Renal pelvis (tissue), 1 donor: ENCODE measurements at regions not wholly inside any gene's neighbourhood (a gene's known extent, or its start where the extent isn't known, plus 50 kb on each side); places are given as distances from the start of the nearest gene placed in this dataset.
"Not testable (repeated sequence)": the region's sequence is repeated elsewhere in the genome, so short reads cannot be mapped to it uniquely, and the experiment has no call there.

Experiments
- DNase-seq: peaks from one replicate; pipeline ENCODE4 v3.0.0-alpha.2; 2013

- DNase-seq: no peak
Measured at GRCh38 chr4:167939863-167940616, 152.3 kb upstream of the ANXA10 start.

- no peak for DNase-seq
Measured at GRCh38 chr4:167943872-167944505, 148.3 kb upstream of the ANXA10 start.

GRCh38 chr4:167944721-167945120 is 147.6 kb upstream of the ANXA10 start:
- DNase-seq: no peak

- no peak for DNase-seq
Measured at GRCh38 chr4:167955006-167955405, 137.3 kb upstream of the ANXA10 start.

- DNase-seq: no peak
Measured at GRCh38 chr4:167956676-167957075, 135.7 kb upstream of the ANXA10 start.

- no peak for DNase-seq
Measured at GRCh38 chr4:167964766-167965373, 127.5 kb upstream of the ANXA10 start.

GRCh38 chr4:167966143-167966542 is 126.2 kb upstream of the ANXA10 start:
- no peak for DNase-seq

GRCh38 chr4:167973513-167973912 is 118.8 kb upstream of the ANXA10 start:
- no peak for DNase-seq

GRCh38 chr4:167985565-167985964 is 106.8 kb upstream of the ANXA10 start:
- DNase-seq: no peak

GRCh38 chr4:167986044-167986443 is 106.3 kb upstream of the ANXA10 start:
- no peak for DNase-seq

- no peak for DNase-seq
Measured at GRCh38 chr4:167987285-167987684, 105.1 kb upstream of the ANXA10 start.

- DNase-seq: no peak
Measured at GRCh38 chr4:167989815-167990214, 102.5 kb upstream of the ANXA10 start.

GRCh38 chr4:168008112-168008511 is 84.2 kb upstream of the ANXA10 start:
- not testable (repeated sequence) for DNase-seq

GRCh38 chr4:168019019-168019651 is 73.2 kb upstream of the ANXA10 start:
- DNase-seq: no peak

- no peak for DNase-seq
Measured at GRCh38 chr4:168019921-168020320, 72.4 kb upstream of the ANXA10 start.

- DNase-seq: no peak
Measured at GRCh38 chr4:168021666-168022065, 70.7 kb upstream of the ANXA10 start.

- no peak for DNase-seq
Measured at GRCh38 chr4:168028568-168028967, 63.8 kb upstream of the ANXA10 start.

GRCh38 chr4:168028970-168029597 is 63.3 kb upstream of the ANXA10 start:
- DNase-seq: no peak

GRCh38 chr4:168037676-168038075 is 54.7 kb upstream of the ANXA10 start:
- DNase-seq: no peak

GRCh38 chr4:168039593-168039992 is 52.7 kb upstream of the ANXA10 start:
- no peak for DNase-seq
